HG03280 (cell line): ENCODE measurements at regions not wholly inside any gene's neighbourhood (a gene's known extent, or its start where the extent isn't known, plus 50 kb on each side); places are given as distances from the start of the nearest gene placed in this dataset.
A peak's percentile ranks its signal among the peaks of the same experiment; 100 is the strongest.

Experiments
- ATAC-seq: cut with Tn5 transposase; IDR thresholded peaks from one replicate; pipeline ENCODE4 v1.9.1; 2021; ENCODE audit warnings: mild to moderate bottlenecking, moderate library complexity; ENCODE audit not compliant: unreplicated experiment

- ATAC-seq: no peak
Observed at GRCh38 chr14:34246206-34246605, 215.8 kb downstream of the SPTSSA start.

DNA sequence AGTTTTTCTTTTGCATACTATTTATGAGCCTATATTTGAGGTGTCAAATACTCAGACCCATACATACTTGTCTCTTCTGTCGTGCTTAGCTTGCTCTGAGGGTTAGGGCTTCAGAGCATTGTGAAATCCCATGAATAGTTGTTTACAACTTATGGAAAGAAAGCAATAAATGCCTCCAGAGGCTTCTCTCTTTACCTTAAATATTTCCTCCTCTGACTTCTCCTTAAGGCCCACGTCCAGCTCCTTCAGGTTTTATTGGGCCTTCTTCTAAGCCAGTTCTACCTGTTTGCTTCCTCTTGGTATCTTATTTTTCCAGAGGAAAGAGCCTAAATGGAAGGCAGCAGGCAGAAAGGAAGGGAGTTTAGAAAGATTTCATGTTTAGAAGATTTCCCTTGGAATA, 218.6 kb downstream of the SPTSSA start:
- ATAC-seq: no peak

- no peak for ATAC-seq
Observed at GRCh38 chr14:34243001-34243400, 219.0 kb downstream of the SPTSSA start.

DNA sequence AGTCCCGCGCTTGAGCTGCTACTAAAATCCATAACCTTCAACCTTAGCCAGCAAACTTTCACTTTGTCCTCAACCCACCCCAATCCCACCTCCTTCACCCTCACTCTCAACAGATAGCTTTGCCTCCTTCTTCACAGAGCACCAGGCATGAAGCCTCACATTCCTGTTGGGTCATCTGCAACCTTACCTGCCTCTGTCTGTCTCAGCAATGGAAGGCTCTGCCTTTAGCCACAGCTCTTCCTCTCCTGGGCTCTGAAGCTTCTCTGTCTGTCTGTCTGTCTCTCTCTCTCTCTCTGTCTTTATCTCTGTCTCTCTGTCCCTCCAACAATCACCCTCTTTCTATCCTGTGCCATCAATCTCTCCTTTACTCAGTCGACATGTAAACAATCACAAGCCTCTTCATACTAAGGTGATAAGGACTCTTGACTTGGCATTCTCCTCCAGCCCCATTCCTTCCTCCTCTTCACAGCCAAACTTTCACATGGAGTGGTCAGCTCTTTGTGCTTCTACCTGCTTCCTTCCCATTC, 220.8 kb downstream of the SPTSSA start:
- no peak for ATAC-seq

DNA sequence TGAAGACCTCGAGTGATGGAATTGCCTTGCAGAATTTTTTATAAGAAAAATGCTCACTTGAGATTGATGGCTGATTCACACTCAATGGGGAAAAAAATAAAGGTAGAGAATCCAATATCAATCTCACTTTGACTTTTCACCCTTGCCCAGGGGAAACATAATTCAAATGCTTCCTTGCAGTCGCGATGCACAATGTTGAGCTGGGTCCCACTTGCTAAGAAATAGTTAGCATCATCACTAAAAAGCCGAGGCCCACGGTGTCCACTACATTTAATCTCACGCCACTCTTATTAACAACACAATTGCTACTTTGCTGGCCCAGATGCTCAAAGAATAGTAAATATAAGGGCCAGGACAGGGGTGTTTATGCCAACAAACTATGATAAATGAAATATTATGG, 223.4 kb downstream of the SPTSSA start:
- ATAC-seq: no peak

- no peak for ATAC-seq
Observed at GRCh38 chr14:34237677-34238076, 224.4 kb downstream of the SPTSSA start.

DNA sequence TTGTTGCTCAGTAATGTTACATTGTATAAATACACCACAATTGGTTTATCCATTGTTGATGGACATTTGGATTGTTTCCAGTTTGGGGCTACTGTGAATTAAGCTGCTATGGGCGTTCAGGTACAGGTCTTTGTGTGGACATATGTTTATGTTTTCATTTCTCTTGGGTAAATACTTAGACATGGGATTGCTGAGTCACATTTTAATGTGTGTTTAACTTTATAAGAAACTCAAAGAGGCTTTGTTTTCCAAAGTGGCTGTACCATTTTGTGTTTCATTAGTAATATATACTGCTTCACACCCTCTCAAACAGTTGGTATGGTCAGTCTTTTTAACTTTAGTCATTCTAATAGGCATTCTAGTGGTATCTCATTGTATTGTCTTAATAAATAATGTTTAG, 225.0 kb downstream of the SPTSSA start:
- ATAC-seq: no peak

DNA sequence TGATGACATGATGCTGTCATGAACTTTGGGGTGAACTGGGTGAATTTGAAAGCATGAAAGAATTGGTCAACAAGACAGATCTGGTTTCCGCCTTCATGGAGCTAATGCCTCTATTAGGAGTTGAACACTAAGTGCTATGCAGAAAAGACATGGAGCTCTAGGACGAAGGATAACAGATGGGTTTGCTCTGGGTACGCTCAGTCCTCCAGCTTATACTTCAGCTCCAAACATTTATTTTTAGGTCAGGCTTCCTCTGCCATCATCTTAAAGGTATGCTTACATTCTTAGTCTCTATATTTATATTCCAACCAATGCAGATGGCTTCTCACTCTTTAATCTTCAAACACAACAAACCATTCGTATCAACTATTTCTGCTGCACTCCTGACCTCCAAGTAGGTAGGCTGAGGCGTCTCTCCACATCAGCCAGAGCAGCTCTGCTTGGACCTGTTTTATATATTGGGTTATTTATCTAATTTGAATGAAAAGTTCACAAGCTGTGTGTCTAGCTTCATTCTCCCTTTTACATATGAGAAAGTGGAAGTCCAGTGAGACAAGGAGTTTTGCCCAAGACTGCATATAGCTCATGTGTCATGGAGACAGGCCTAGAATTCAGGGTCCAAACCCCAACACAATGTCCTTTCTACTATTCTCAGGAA, 226.3 kb downstream of the SPTSSA start:
- ATAC-seq: no peak

DNA sequence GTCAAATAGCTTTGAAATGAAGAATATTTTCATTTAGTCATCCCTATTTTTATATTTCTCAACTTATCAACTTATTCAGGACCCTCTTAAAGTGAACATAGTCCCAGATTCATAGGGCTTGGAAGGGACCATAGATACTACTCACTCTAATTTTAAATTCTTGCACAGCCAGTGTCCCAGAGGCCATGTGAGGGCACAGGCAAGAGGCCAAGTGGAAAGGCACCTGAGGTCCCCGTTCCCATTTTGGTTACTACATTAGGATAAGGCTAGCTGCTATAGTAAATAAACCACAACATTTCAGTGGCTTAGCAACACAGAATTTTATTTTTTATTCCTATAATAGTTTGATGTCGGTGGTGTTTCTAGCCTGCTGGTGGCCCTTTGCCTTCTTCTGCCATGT, 227.8 kb downstream of the SPTSSA start:
- ATAC-seq: no peak

- no peak for ATAC-seq
Observed at GRCh38 chr14:34233619-34234018, 228.4 kb downstream of the SPTSSA start.

DNA sequence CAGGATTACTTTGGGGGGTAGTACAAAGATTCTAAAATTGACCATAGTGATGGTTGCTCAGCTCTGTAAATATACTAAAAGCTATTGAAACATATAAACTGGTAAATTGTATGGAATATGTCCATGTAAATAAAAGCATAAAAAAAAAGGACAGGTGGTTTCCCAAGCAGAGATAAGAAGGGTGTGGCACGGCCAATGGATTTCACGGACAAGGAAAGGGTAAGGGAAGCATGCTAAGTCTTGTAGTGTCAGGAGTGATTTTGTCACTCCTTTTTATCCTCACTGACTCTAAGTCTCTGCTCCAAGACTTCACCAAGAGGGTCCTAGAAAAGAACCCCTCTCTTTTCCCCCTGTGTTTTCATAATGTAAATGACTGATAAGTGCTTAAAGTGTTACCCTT, 229.2 kb downstream of the SPTSSA start:
- no peak for ATAC-seq

DNA sequence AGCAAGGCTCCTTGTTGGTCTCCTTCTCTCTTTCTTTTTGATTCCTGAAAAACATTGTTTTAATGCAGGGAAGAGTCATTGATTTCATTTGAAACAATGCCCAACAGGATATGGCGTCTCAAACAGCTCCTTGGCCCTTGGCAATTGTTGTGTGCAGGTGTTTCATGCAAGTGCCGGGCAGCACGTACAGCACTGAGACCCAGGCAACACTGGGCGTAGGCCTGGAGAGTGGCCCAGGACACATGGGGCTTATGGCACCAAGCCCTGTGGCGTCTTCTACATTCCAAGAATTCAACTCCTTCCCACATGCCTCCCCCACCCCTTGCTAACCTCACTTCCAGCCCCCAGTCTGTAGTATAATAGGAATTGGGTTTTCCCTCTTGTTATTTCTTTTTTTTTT, 230.4 kb downstream of the SPTSSA start:
- ATAC-seq: no peak

- no peak for ATAC-seq
Observed at GRCh38 chr14:34229140-34229539, 232.9 kb downstream of the SPTSSA start.

GRCh38 chr14:34228650-34228976, 233.4 kb downstream of the SPTSSA start:
- no peak for ATAC-seq

DNA sequence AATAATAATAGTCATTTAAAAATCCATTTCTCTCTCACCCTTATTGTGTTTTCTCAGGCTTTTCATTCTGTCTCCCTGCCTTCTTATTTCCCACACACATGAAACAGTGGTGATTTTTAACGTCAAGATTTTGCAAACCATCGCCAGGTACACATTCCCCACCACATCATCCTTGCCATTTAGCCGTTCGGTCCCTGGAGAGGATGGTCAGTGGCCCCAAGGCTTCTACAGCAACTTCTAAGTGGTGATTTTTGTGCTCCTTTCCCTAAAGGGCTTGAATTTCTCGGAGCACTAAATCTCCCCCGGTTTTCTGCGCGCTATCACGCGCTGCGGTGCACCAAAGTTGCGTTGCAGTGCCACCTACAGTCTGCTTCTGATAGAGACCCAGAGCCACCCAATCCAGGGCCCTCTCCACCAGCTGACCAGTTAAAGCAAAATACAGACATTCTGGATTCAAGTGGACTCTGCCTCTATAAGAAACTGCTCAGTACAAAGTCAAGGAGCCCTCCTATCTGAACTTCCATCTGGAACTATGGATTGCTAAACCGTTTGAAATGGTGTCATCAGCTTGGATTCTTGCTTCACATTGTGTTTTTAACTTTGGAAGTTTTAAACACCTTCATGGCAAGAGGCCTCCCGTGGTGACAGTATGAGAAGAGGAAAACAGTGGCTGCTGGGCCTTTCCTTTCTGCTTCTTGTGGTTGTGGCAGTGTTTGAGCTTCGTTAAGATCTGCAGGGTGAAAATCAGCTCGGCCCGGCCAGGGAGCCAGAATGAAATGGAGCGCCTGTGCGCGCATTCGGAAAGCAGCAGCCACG, 234.0 kb downstream of the SPTSSA start:
- ATAC-seq: peak; percentile 81

- no peak for ATAC-seq
Observed at GRCh38 chr14:34224221-34224620, 237.8 kb downstream of the SPTSSA start.

DNA sequence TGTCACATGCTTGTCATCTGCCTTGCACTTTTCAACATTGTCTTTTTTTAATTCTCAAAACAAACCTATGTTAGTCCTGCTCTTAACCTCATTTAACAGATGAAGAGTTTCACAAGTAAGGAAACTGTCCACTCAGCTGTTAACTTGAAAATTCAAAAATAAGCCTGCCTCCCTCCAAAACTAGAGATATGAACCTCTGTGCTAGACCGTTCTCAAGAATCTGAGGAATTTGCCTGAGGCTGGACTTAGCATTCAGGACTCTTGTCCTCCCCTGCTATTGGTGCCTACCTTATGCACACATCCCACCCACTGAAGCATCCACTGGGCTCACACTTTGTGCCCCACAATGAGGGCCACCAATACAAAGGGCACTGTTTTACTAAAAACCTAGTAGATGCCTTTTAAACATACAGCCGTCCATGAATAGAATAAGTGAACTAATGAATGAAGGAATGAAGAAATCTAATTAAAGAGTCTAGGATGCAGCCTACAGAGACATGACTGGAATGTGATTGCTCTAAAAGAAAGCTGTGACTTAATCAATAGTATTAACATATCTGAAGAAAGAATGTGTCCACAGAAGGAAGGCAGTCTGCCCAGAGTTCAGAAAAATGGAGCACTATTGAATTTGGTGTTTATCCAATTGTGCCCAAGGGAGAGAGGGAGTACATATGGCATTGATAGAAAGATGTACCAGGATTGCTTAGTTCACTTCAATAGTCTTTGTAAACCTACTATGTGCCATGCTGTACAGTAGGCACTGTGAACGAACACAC, 238.5 kb downstream of the SPTSSA start:
- ATAC-seq: no peak

DNA sequence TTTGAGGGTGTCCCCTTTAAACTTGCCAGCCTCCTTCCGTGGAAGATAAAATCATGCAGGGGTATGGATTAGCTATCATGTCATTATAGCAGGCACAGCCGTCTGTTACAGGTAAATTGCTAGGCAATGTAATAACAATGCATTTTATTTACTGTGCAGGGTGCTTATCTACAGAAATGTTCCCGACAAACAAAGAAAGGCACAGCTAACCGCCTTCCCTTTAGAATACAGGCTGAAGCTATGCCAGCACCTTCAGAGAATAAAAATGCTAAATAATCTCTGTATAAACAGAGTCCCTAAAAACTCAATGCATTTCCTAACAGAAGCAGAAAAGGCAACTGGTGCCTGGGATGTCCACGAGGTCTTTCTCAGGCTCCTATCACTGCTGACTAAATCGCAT, 239.2 kb downstream of the SPTSSA start:
- no peak for ATAC-seq

GRCh38 chr14:34222122-34222521, 239.9 kb downstream of the SPTSSA start:
- ATAC-seq: no peak

GRCh38 chr14:34220921-34221320, 241.1 kb downstream of the SPTSSA start:
- ATAC-seq: peak; percentile 64

- ATAC-seq: no peak
Observed at GRCh38 chr14:34220378-34220706, 241.7 kb downstream of the SPTSSA start.
